ENCODE measurements at regions not wholly inside any gene's neighbourhood (a gene's known extent, or its start where the extent isn't known, plus 50 kb on each side); places are given as distances from the start of the nearest gene placed in this dataset.

GRCh38 chr6:170082067-170082466, 208.8 kb downstream of the DLL1 start:
- no TSS peak for BruUV-seq (replicated peaks)
- Mint-ChIP-seq H3K36me3 (ENCODE audit: insufficient read depth, unreplicated experiment) (no peaks in the 10 kb centered on the region), H3K4me3 (ENCODE audit: low read depth, unreplicated experiment) (no peak overlapping the region), H3K27ac (ENCODE audit: unreplicated experiment) (no peak overlapping the region), H3K9me3 (ENCODE audit: low read depth, unreplicated experiment) (peaks cover 2% of the 10 kb centered on the region), H3K4me1 (ENCODE audit: low read depth, unreplicated experiment) (no peaks in the 10 kb centered on the region), H3K27me3 (ENCODE audit: unreplicated experiment) (peaks cover 30% of the 10 kb centered on the region)
- intact Hi-C loops (cut with micrococcal nuclease; ENCODE audit: unreplicated experiment) = no loop called here
- TF ChIP-seq, protein P1, sequence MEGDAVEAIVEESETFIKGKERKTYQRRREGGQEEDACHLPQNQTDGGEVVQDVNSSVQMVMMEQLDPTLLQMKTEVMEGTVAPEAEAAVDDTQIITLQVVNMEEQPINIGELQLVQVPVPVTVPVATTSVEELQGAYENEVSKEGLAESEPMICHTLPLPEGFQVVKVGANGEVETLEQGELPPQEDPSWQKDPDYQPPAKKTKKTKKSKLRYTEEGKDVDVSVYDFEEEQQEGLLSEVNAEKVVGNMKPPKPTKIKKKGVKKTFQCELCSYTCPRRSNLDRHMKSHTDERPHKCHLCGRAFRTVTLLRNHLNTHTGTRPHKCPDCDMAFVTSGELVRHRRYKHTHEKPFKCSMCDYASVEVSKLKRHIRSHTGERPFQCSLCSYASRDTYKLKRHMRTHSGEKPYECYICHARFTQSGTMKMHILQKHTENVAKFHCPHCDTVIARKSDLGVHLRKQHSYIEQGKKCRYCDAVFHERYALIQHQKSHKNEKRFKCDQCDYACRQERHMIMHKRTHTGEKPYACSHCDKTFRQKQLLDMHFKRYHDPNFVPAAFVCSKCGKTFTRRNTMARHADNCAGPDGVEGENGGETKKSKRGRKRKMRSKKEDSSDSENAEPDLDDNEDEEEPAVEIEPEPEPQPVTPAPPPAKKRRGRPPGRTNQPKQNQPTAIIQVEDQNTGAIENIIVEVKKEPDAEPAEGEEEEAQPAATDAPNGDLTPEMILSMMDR (IDR thresholded peaks at IDR 0.05; ENCODE audit: unreplicated experiment) = no peak
- CTCF ChIA-PET = no interaction called here
- DNase-seq = no peak

DNA sequence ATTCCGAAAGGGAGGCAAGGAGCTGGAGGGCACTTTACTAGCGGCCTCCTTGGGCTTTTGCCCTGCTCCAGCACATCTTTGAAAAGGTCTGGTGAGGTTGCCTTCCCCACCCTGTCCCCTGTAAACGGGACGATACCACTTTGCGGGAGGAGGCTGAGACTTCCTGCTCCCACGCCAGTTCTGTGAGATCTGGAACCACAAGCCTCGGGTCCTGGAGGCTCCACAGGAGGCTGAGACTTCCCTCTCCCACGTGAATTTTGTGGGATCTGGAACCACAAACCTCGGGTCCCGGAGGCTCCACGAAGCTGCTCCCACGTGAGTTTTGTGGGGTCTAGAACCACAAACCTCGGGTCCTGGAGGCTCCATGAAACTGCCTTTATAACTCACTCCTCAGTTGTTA, 209.3 kb downstream of the DLL1 start:
- CTCF ChIA-PET = no interaction called here
- H3K9me3 Mint-ChIP-seq (ENCODE audit: low read depth, unreplicated experiment) = peaks cover 2% of the 10 kb centered on the region
- DNase-seq = no peak
- no peak overlapping the region for H3K4me3 Mint-ChIP-seq (ENCODE audit: low read depth, unreplicated experiment)
- intact Hi-C loops (cut with micrococcal nuclease; ENCODE audit: unreplicated experiment) = no loop called here
- no peaks in the 10 kb centered on the region for H3K36me3 Mint-ChIP-seq (ENCODE audit: insufficient read depth, unreplicated experiment)
- TF ChIP-seq, protein P1 (IDR thresholded peaks at IDR 0.05; ENCODE audit: unreplicated experiment) = no peak
- no peaks in the 10 kb centered on the region for H3K4me1 Mint-ChIP-seq (ENCODE audit: low read depth, unreplicated experiment)
- H3K27me3 Mint-ChIP-seq (ENCODE audit: unreplicated experiment) = peaks cover 29% of the 10 kb centered on the region
- BruUV-seq (replicated peaks) = no TSS peak
- H3K27ac Mint-ChIP-seq (ENCODE audit: unreplicated experiment) = no peak overlapping the region

DNA sequence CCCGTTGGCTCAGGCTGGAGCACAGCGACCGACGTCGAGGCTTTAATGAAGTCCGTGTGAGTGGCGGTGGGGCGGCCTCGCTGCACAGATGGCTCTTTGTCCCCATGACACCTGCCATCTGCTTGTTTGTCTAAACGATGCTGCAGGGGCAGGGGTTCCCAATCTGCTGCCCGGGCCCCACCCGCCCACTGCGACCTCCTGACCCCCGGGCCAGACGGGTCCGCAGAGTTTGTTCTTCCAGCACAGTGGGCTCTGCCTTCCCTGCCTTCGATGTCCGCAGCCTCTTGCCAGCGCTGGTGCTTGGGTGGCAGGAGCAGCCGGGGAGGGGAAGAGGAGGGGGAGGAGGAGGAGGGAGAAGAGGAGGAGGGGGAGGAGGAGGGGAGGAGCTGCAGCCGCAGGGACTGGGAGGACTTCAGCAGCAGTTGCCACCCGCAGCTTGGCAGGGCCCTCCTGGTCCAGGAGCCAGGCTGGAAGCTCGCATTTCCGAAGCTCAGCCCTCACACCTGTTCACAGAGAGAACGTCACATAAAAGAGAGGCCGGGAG, 210.0 kb downstream of the DLL1 start:
- CTCF ChIA-PET = no interaction called here
- Mint-ChIP-seq H3K36me3 (ENCODE audit: insufficient read depth, unreplicated experiment) (no peaks in the 10 kb centered on the region), H3K4me1 (ENCODE audit: low read depth, unreplicated experiment) (no peaks in the 10 kb centered on the region), H3K9me3 (ENCODE audit: low read depth, unreplicated experiment) (peaks cover 2% of the 10 kb centered on the region), H3K27ac (ENCODE audit: unreplicated experiment) (no peak overlapping the region), H3K27me3 (ENCODE audit: unreplicated experiment) (peaks cover 22% of the 10 kb centered on the region), H3K4me3 (ENCODE audit: low read depth, unreplicated experiment) (no peak overlapping the region)
- TF ChIP-seq, protein P1 (IDR thresholded peaks at IDR 0.05; ENCODE audit: unreplicated experiment) = no peak
- no TSS peak for BruUV-seq (replicated peaks)
- no peak for DNase-seq
- intact Hi-C loops (cut with micrococcal nuclease; ENCODE audit: unreplicated experiment) = no loop called here

DNA sequence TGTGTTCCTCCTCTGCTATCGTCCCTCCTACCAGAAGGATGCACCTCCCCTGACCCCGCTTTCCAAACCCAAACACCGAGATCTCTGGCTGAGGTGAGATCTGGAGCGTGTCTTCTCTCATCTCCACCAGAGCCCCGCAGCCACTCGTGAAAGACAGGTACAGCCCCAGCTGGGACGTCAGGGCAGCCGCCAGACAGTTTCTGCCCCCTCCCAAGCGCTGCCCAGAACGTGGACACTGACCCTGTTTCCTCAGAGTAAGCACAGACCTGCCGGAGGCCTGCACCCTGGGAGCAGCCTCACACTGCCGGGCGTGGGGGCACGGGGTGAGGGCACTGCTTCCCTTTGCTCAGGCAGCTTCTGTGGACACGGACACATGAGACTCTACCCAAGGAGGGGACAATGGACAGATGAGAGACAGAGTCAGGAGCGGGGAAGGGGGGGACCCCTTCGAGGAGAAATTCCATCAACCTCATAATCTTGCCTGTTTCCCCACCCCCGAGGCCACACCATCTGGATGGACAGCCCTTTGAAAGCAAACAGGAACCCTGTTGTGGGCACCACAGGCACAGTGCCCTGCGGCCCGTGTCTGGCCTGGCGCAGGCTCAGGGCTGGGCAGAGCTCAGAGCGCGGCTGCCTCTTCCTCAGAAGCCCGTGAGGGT, 210.6 kb downstream of the DLL1 start:
- intact Hi-C loops (cut with micrococcal nuclease; ENCODE audit: unreplicated experiment) = no loop called here
- H3K4me3 Mint-ChIP-seq (ENCODE audit: low read depth, unreplicated experiment) = no peak overlapping the region
- TF ChIP-seq, protein P1 (IDR thresholded peaks at IDR 0.05; ENCODE audit: unreplicated experiment) = no peak

More for the DNA sequence above, 210.6 kb downstream of the DLL1 start:
- H3K27me3 Mint-ChIP-seq (ENCODE audit: unreplicated experiment) = peaks cover 16% of the 10 kb centered on the region
- no peaks in the 10 kb centered on the region for H3K4me1 Mint-ChIP-seq (ENCODE audit: low read depth, unreplicated experiment)
- DNase-seq = no peak
- H3K36me3 Mint-ChIP-seq (ENCODE audit: insufficient read depth, unreplicated experiment) = no peaks in the 10 kb centered on the region
- H3K27ac Mint-ChIP-seq (ENCODE audit: unreplicated experiment) = no peak overlapping the region
- no TSS peak for BruUV-seq (replicated peaks)
- peaks cover 2% of the 10 kb centered on the region for H3K9me3 Mint-ChIP-seq (ENCODE audit: low read depth, unreplicated experiment)
- CTCF ChIA-PET = no interaction called here
